Bronchial epithelial cell (primary cell): ENCODE measurements at regions not wholly inside any gene's neighbourhood (a gene's known extent, or its start where the extent isn't known, plus 50 kb on each side); places are given as distances from the start of the nearest gene placed in this dataset.

Source experiments
- DNase-seq: peaks from one replicate; pipeline ENCODE4 v3.0.0-alpha.2; 2010; ENCODE audit warnings: low read depth
- FAIRE-seq: peaks from 2 replicates; lab custom pipeline; 2011; peaks lifted over from hg19 to GRCh38; lab: Jason Lieb, UNC
- H3K27me3 ChIP-seq: 2 replicates; pipeline ENCODE4 v1.5.1; 2011; ENCODE audit warnings: low read length; ENCODE audit not compliant: control insufficient read depth, insufficient read depth
- H3K36me3 ChIP-seq: 2 replicates; pipeline ENCODE4 v1.5.1; 2011; ENCODE audit warnings: low read length; ENCODE audit not compliant: control insufficient read depth, insufficient read depth
- H3K4me3 ChIP-seq: 2 replicates; pipeline ENCODE4 v1.5.1; 2011; ENCODE audit warnings: mild to moderate bottlenecking, low read depth, low read length, control low read depth
- CTCF ChIP-seq: IDR thresholded peaks from 2 replicates; pipeline ENCODE4 v1.5.1; 2011; ENCODE audit warnings: mild to moderate bottlenecking, moderate library complexity, low read length, control low read depth, inconsistent platforms; ENCODE audit not compliant: insufficient read depth, severe bottlenecking

- no peak for FAIRE-seq
- no peak for TF ChIP-seq CTCF
- no peak for DNase-seq
- no peaks in the 10 kb centered on the region for H3K27me3 ChIP-seq
- H3K36me3 ChIP-seq = no peaks in the 10 kb centered on the region
- H3K4me3 ChIP-seq = no peak overlapping the region
Measured at GRCh38 chr14:104373055-104373854, 206.3 kb upstream of the C14orf180 start.

- DNase-seq = no peak
- Histone ChIP-seq H3K27me3 (no peaks in the 10 kb centered on the region), H3K36me3 (no peaks in the 10 kb centered on the region), H3K4me3 (no peak overlapping the region)
- no peak for FAIRE-seq
- no peak for TF ChIP-seq CTCF
Measured at GRCh38 chr14:104373855-104374717, 205.5 kb upstream of the C14orf180 start.

GRCh38 chr14:104374718-104375080 lies 204.9 kb upstream of the C14orf180 start:
- DNase-seq (no peak), FAIRE-seq (no peak)
- no peaks in the 10 kb centered on the region for H3K36me3 ChIP-seq
- H3K27me3 ChIP-seq = no peaks in the 10 kb centered on the region
- no peak overlapping the region for H3K4me3 ChIP-seq
- TF ChIP-seq CTCF = no peak

GRCh38 chr14:104375551-104376201 lies 203.9 kb upstream of the C14orf180 start:
- no peak for TF ChIP-seq CTCF
- no peak for FAIRE-seq

GRCh38 chr14:104376202-104377140 lies 203.1 kb upstream of the C14orf180 start:
- DNase-seq = no peak
- Histone ChIP-seq H3K36me3 (no peaks in the 10 kb centered on the region), H3K27me3 (no peaks in the 10 kb centered on the region), H3K4me3 (no peak overlapping the region)
- no peak for FAIRE-seq
- no peak for TF ChIP-seq CTCF

More at GRCh38 chr14:104375551-104376201, 203.9 kb upstream of the C14orf180 start:
- no peaks in the 10 kb centered on the region for H3K36me3 ChIP-seq
- no peaks in the 10 kb centered on the region for H3K27me3 ChIP-seq
- H3K4me3 ChIP-seq = no peak overlapping the region
- no peak for DNase-seq
